ENCODE measurements at regions not wholly inside any gene's neighbourhood (a gene's known extent, or its start where the extent isn't known, plus 50 kb on each side); places are given as distances from the start of the nearest gene placed in this dataset.

GRCh38 chr15:73001840-73002239 lies 50.4 kb upstream of the NEO1 start:
- POLR2A ChIA-PET (ENCODE audit: low non-redundant PET), result no interaction called here
- CTCF ChIA-PET, result no interaction called here
- Histone ChIP-seq H3K4me1 (ENCODE audit: insufficient read depth, low read length, poor library complexity, severe bottlenecking) (no peaks in the 10 kb centered on the region), H3K36me3 (ENCODE audit: insufficient read depth, low read length, poor library complexity, severe bottlenecking) (no peaks in the 10 kb centered on the region), H3K4me3 (ENCODE audit: low read depth, low read length, poor library complexity, severe bottlenecking) (no peak overlapping the region), H3K27ac (ENCODE audit: low read depth, low read length, poor library complexity, severe bottlenecking) (no peak overlapping the region), H3K27me3 (replicated peaks; ENCODE audit: insufficient read depth, low read depth, low read length, poor library complexity) (no peaks in the 10 kb centered on the region), H3K9me3 (ENCODE audit: low read depth, low read length, poor library complexity, severe bottlenecking) (no peaks in the 10 kb centered on the region)
- TF ChIP-seq CTCF (conservative IDR thresholded peaks at IDR 0.05; ENCODE audit: low read depth, low read length) (no peak), EZH2 (IDR thresholded peaks at IDR 0.05; ENCODE audit: borderline replicate concordance, low read depth, low read length, poor library complexity, severe bottlenecking) (no peak)
- no TSS peak for BruUV-seq (replicated peaks)
- intact Hi-C loops (cut with micrococcal nuclease; ENCODE audit: unreplicated experiment), result no loop called here
- DNase-seq (ENCODE audit: low spot score), result no peak

- intact Hi-C loops (cut with micrococcal nuclease; ENCODE audit: unreplicated experiment), result no loop called here
- no peak for DNase-seq (ENCODE audit: low spot score)
- CTCF ChIA-PET, result no interaction called here
- Histone ChIP-seq H3K4me1 (ENCODE audit: insufficient read depth, low read length, poor library complexity, severe bottlenecking) (no peaks in the 10 kb centered on the region), H3K36me3 (ENCODE audit: insufficient read depth, low read length, poor library complexity, severe bottlenecking) (no peaks in the 10 kb centered on the region), H3K9me3 (ENCODE audit: low read depth, low read length, poor library complexity, severe bottlenecking) (no peaks in the 10 kb centered on the region), H3K4me3 (ENCODE audit: low read depth, low read length, poor library complexity, severe bottlenecking) (no peak overlapping the region), H3K27ac (ENCODE audit: low read depth, low read length, poor library complexity, severe bottlenecking) (no peak overlapping the region), H3K27me3 (replicated peaks; ENCODE audit: insufficient read depth, low read depth, low read length, poor library complexity) (no peaks in the 10 kb centered on the region)
- TF ChIP-seq CTCF (conservative IDR thresholded peaks at IDR 0.05; ENCODE audit: low read depth, low read length) (no peak), EZH2 (IDR thresholded peaks at IDR 0.05; ENCODE audit: borderline replicate concordance, low read depth, low read length, poor library complexity, severe bottlenecking) (no peak)
- POLR2A ChIA-PET (ENCODE audit: low non-redundant PET), result no interaction called here
- no TSS peak for BruUV-seq (replicated peaks)
Measured at GRCh38 chr15:73000293-73000692, 52.0 kb upstream of the NEO1 start.

- intact Hi-C loops (cut with micrococcal nuclease; ENCODE audit: unreplicated experiment), result no loop called here
- Histone ChIP-seq H3K4me3 (ENCODE audit: low read depth, low read length, poor library complexity, severe bottlenecking) (no peak overlapping the region), H3K36me3 (ENCODE audit: insufficient read depth, low read length, poor library complexity, severe bottlenecking) (no peaks in the 10 kb centered on the region), H3K9me3 (ENCODE audit: low read depth, low read length, poor library complexity, severe bottlenecking) (no peaks in the 10 kb centered on the region), H3K4me1 (ENCODE audit: insufficient read depth, low read length, poor library complexity, severe bottlenecking) (no peaks in the 10 kb centered on the region), H3K27ac (ENCODE audit: low read depth, low read length, poor library complexity, severe bottlenecking) (no peak overlapping the region), H3K27me3 (replicated peaks; ENCODE audit: insufficient read depth, low read depth, low read length, poor library complexity) (no peaks in the 10 kb centered on the region)
- POLR2A ChIA-PET (ENCODE audit: low non-redundant PET), result no interaction called here
- no peak for TF ChIP-seq CTCF (conservative IDR thresholded peaks at IDR 0.05; ENCODE audit: low read depth, low read length)
- TF ChIP-seq EZH2 (IDR thresholded peaks at IDR 0.05; ENCODE audit: borderline replicate concordance, low read depth, low read length, poor library complexity, severe bottlenecking), result no peak
- CTCF ChIA-PET, result no interaction called here
- no TSS peak for BruUV-seq (replicated peaks)
- DNase-seq (ENCODE audit: low spot score), result no peak
Measured at GRCh38 chr15:72999586-72999985, 52.7 kb upstream of the NEO1 start.
